HFF-Myc (cell line): ENCODE measurements at regions not wholly inside any gene's neighbourhood (a gene's known extent, or its start where the extent isn't known, plus 50 kb on each side); places are given as distances from the start of the nearest gene placed in this dataset.

Source experiments
- DNase-seq: peaks from one replicate; pipeline ENCODE4 v3.0.0-alpha.2; 2011; ENCODE audit warnings: low read depth; ENCODE audit errors: extremely low read depth
- H3K4me3 ChIP-seq: replicated peaks from 2 replicates; pipeline ENCODE4 v1.5.1; 2011; ENCODE audit warnings: low read depth, mild to moderate bottlenecking, control low read depth, low read length
- CTCF ChIP-seq: IDR thresholded peaks from 2 replicates; pipeline ENCODE4 v1.5.1; 2012; ENCODE audit warnings: mild to moderate bottlenecking, low read depth, low read length, control low read depth; ENCODE audit errors: missing control alignments

GRCh38 chr2:239696559-239697207 is 295.9 kb upstream of the HDAC4 start:
- H3K4me3 ChIP-seq: no peak overlapping the region
- no peak for TF ChIP-seq CTCF
- no peak for DNase-seq

- no peak for DNase-seq
- no peak overlapping the region for H3K4me3 ChIP-seq
- TF ChIP-seq CTCF: no peak
These were observed 295.0 kb upstream of the HDAC4 start for GRCh38 chr2:239695728-239696240.

GRCh38 chr2:239695106-239695727 is 294.4 kb upstream of the HDAC4 start:
- TF ChIP-seq CTCF: no peak
- DNase-seq: no peak
- no peak overlapping the region for H3K4me3 ChIP-seq

- no peak for DNase-seq
- no peak for TF ChIP-seq CTCF
- H3K4me3 ChIP-seq: no peak overlapping the region
These were observed 293.7 kb upstream of the HDAC4 start for GRCh38 chr2:239694487-239694886.

- DNase-seq: no peak
- TF ChIP-seq CTCF: no peak
- no peak overlapping the region for H3K4me3 ChIP-seq
These were observed 293.1 kb upstream of the HDAC4 start for GRCh38 chr2:239693761-239694415.

GRCh38 chr2:239693330-239693729 is 292.5 kb upstream of the HDAC4 start:
- H3K4me3 ChIP-seq: no peak overlapping the region
- DNase-seq: no peak
- TF ChIP-seq CTCF: no peak
